KBM-7 (cell line): ENCODE measurements at regions not wholly inside any gene's neighbourhood (a gene's known extent, or its start where the extent isn't known, plus 50 kb on each side); places are given as distances from the start of the nearest gene placed in this dataset.

Experiments
- DNase-seq: peaks from one replicate; pipeline ENCODE4 v3.0.0-alpha.2; 2015
- in situ Hi-C: fragments of 300-500 bp; cut with MboI; formaldehyde crosslinking; loops from 2 replicates; pipeline ENCODE4 v1.14.3; 2020; ENCODE audit warnings: low sequenced_read_pairs, low pct_unique_long_range_greater_than_20kb, mixed read lengths

GRCh38 chr4:41358647-41359421, 102.1 kb downstream of the UCHL1 start:
- DNase-seq: no peak
- in situ Hi-C loops: no loop called here

DNA sequence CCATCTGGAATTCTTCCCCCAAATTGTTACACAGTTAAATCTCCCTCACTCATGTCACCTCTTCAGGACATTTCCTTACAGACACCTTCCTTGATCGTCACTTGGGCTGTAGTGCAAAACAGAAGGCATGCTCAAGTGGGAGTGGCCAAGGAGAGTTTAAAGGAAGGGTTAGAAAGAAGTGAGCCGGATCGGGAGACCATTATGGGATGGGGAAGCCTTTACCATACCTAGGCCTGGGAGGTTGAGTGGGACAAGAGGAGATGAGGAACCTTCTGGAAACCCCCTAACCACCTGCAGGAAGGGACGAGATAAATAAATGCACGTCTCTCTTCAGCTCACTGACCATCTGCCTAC, 102.7 kb downstream of the UCHL1 start:
- no peak for DNase-seq
- in situ Hi-C loops: no loop called here

DNA sequence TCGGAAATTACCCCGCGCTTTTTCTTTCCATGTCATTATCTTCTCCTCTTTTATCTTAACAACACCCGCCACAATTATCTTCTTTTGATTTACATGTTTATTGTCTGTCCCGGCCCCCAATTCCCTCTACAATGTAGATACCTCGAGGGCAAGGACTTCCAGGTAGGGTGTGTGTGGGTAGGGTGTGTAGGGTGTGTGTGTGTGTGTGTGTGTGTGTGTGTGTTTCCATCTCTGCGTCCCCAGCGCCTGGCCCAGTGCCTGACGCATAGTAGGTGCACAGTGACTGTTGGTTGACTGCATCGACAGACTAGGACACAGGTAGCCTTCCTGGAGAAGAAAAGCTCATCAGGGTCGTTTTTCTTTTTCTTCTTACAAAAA, 103.1 kb downstream of the UCHL1 start:
- in situ Hi-C loops: no loop called here
- DNase-seq: no peak

DNA sequence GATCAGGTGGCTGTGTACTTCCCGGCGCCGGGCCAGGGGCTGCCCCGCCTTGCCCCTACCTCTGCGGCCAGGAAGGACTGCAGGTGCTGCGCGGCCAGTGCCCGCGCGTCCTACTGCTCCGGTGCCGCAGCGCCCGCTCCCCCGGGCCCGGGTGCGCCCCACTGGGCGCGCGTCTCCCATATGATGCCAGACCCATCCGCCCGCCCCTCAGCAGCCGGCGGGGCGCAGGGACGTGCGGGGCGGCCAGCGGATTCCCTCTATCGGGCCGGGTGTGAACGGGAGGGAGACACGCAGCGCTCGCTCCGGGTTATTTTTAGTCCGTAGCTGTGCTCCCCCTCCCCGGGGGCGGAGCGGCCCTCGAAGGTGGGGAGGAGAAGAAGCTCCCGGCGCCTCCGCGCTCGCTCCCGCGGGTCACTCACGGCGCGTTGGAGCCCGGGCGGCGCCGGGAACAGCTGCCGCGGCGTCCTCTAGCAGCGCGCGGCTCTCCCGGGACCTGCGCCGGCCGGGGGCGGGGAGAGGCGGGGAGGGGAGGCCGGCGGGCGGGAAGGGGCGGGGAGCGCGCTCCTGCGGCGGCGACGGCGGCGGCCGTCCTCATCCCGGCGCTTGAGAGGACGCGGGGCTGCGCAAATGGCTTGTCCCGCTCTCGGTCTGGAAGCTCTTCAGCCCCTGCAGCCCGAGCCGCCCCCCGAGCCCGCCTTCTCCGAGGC, 103.6 kb downstream of the UCHL1 start:
- in situ Hi-C loops: no loop called here
- peak; percentile 27 for DNase-seq

DNA sequence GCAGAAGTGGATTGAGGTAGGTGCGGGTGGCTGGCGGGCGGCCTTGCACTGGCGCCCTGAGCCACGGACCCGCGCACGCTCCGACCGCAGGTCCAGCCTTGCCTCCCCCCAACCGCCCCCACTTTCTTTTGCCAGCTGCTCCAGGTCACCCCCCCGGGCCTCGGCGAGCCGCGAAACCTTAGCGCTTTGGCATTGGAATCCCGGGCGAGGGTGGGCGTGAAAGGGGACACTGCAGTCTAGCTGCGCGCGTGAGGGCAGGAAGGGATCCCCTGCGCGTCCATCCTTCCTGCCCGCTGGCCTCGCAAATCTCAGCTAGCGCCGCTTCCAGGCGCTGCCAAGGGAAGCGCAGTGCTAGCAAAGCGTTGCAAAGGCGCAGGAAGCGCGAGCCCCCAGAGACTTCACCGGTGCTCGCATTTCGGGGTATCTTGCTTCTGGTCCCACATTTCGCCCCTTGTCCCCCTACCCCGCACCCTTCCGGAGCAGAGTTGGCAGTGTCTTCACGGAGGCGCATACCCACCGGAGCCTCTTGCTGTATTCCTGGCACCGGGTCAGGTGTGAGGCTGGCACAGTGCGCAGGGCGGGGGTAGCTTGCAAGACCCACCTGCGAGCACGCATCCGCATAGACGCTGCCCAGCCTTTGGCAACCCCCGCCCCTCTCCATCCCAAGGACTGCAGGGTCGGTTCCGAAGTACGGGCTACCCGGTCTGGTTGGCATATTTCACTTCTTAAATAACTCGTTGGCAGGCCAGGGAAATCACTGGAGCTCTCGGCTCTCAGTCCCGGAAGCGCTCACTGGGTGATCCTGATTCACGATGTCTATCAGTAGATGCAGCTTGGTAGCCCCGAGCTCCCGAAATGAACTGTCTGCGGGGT, 104.4 kb downstream of the UCHL1 start:
- DNase-seq: peak; percentile 28

GRCh38 chr4:41361794-41362526, 105.2 kb downstream of the UCHL1 start:
- in situ Hi-C loops: no loop called here
- DNase-seq: peak; percentile 27

More for the DNA sequence above, 104.4 kb downstream of the UCHL1 start:
- in situ Hi-C loops: no loop called here

DNA sequence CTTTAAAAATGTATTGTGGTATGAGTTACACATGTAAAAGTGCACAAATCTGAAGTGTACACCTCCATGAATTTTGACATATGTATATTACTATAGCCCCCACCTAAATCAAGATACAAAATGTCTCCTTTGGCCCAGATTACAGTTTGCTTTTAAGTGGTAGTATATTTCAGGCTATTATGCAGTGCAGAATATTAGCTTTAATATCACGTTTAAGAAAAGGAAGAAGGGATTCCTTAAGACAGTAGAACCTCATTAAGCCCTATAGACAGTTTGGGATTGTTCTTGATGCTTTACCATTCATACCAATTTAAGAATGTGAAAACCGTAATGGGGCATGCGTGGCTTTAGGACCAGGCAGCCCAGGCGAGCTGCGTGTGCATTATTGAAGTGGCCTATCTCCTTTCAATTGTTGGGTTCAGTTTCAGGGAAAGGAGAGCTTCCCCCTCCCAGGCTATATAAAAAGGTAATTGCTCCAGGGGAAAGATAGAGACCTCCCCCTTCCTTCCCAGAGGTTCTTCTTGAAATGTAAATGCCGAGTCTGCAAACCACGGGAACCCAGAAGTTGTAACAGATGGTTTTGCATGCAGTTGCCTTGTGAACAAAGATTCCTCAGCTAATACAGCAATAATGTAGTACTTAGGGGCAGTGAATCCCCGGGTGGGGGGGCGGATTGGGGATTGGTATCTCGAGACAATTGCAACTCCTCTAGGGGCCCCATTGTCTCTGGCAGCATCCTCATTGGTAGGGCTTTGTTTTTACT, 106.1 kb downstream of the UCHL1 start:
- in situ Hi-C loops: no loop called here
- DNase-seq: no peak

DNA sequence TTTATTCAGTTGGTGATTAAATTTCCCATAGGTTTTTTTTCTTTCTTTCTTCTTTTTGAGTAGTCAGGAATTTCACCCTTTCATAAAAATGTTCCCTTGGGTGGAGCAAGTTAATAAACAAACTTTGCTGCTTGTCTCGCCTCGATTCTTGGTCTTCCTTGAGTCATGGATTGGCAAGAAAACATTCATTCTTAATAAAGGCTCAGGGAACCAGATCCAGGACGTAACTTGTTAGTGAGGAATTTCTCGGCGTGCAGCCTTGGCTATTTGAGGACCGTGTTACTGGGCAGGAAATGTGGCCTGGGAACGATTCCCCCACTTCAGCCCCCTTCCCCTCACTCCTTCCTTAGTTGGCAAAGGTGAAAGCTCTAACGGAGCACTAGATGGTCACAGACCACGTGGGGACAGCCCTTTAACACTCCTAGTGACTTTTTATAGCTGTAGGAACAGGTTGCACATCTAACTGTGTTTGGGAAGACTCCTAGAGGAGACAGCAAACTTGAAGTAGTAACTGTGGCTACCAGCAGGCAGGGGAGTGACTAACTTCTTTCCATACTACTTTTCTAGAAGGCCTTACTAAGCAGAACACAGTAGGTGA, 106.8 kb downstream of the UCHL1 start:
- no peak for DNase-seq
- in situ Hi-C loops: no loop called here

DNA sequence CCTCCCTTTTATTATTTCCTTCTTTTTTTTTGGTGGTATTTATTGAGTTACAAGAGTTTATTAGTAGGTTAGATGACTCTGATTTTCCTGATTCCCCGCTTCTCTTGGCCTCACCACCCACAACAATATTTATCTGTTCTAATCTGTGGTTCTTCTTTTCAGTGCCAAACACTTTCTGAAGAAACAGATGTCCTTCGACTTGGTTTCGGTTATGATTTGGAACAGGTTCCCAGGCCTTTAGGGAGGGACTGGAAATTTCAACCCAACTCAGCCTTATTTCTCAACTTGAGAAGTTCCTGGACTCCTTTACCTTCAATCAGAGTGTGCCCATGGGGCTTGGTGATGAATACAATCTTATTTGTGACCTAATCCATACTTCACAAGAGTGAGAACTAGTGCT, 108.1 kb downstream of the UCHL1 start:
- in situ Hi-C loops: no loop called here
- no peak for DNase-seq

DNA sequence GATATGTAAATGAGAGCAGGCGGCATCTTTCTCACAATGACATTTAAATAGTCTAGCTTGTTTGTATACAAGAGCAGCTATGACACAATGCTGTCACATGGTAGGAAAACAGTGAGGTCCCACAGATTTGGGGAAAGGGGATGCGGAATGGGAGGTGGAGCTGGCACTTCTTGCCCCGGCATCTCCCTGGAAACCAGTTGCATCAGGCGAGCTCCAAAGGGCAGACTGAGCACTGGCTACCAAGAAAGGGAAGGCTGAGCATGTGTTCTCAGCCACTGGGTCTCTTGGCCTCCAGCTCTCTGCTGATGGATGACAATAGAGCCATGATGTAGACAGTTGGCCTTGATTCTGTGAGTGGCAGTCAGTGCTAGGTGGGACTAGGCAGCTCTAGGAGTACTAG, 109.0 kb downstream of the UCHL1 start:
- DNase-seq: no peak
- in situ Hi-C loops: no loop called here

GRCh38 chr4:41366911-41367517, 110.3 kb downstream of the UCHL1 start:
- in situ Hi-C loops: no loop called here
- no peak for DNase-seq

DNA sequence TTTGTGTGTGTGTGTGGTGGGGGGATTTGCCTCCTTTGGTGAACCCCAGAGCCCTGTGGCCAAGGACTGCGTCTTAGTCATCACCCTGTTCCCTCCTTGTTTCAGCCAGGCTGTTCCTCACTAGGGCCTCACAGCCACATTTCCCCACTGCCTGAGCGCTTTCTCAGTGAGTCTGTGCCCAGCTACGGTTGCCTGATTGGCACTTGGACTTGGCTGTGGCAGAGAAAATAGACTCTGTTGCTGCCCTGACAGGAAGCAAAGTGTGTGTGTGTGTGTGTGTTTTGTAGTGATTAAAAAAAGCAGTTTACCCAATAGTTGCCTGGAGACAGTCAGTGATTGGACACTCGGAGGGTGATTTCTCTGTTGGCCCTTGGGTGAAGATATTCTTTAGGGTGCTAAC, 113.0 kb downstream of the UCHL1 start:
- in situ Hi-C loops: no loop called here
- no peak for DNase-seq

DNA sequence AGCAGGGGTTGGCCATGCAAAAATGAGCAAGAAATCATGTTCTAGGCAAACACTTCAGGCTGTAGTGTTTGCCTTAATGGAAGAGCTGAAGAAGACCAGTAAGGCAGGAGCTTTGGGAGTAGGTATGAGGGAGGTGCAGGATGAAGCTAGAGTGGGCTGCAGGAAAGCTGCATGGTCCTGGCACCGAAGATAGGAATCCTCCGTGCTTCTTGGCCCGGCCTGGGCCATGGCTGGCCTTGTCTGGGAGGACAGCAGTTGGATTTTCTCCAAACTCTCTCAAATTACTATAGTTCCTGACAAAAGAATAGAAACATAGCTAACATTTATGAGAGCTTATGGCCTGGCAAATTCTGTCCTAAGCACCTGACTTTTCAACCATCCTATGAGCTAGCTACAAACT, 116.5 kb downstream of the UCHL1 start:
- no peak for DNase-seq
- in situ Hi-C loops: no loop called here

- in situ Hi-C loops: no loop called here
- no peak for DNase-seq
Measured at GRCh38 chr4:41374490-41374889, 117.8 kb downstream of the UCHL1 start.

DNA sequence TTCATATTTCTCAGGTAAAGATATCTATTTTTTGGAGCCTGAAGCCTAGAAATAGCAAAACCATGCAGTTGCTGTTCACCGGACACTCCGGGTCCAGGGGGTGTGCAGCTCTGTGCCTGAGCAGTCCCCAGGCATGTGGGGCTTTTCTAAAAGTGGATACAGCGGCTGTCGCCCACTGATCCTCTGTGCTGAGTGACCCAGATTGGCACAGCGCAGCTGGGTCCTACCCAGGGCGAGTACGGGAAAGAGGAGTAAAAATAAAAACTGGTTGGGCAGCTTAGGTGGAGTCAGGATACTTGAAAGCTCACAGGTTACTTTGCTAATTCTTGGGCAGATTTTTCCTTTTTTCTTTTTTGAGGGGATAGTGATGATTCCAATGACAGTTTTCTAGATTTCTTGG, 118.8 kb downstream of the UCHL1 start:
- in situ Hi-C loops: no loop called here
- no peak for DNase-seq

DNA sequence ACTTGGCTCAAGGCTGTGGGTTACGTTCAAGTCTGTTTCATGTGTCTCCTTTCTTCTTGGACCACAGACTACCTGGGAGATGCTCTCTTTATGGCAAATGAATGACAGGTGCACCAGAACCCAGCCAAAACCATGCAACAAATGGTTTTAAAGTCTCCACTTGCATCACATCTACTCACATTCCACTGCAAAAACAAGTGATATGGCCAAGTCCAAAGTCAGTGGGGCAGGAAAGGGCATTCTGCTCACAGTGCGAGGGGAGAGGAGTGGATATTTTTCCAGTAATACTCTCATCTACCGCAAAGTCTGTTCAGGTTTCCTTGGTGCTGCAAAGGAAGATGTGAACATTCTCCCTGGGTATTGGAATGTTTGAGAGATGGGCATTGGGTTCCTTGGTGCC, 120.5 kb downstream of the UCHL1 start:
- no peak for DNase-seq
- in situ Hi-C loops: no loop called here

DNA sequence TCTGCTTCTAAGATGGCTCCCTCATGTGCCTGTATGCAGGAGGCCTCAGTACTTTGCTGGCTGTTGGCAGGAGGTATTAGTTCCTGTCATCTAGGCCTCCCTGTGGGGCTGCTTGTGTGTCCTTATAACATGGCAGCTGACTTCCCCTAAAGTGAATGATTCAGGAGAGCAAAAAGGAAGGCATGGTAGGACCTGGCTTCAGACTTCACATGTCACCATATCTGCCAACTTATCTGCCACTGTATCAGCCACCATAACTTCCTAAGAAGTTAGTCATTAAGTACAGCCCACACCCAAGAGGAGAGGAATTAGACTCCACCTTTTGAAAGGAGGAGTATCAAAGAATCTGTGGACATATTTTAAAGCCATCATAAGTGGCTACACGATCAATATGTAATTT, 122.5 kb downstream of the UCHL1 start:
- no peak for DNase-seq
- in situ Hi-C loops: no loop called here
